ENCODE measurements at regions not wholly inside any gene's neighbourhood (a gene's known extent, or its start where the extent isn't known, plus 50 kb on each side); places are given as distances from the start of the nearest gene placed in this dataset.

DNA sequence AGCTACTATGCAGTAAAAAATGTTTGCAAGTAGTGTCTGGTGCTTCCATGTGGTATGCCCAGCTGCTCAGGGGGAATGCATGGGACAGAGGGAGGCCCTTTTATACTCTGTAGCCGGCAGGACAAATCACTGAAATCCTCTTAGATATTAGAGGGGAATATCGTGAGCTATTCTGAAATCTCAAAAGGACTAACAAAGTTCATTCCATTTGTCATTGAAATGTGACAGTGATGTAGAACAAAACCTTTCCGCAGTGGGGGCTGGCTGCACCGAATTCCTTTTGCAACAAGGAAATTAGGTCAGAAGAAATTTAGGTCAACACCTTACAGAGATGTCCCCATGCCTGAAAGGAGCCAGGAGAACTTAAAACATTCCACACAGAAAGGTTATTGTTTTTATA, 72.4 kb upstream of the MEF2C start:
- no peak overlapping the region for H3K4me3 ChIP-seq (ENCODE audit: low read depth, low read length)
- TF ChIP-seq, protein P1, sequence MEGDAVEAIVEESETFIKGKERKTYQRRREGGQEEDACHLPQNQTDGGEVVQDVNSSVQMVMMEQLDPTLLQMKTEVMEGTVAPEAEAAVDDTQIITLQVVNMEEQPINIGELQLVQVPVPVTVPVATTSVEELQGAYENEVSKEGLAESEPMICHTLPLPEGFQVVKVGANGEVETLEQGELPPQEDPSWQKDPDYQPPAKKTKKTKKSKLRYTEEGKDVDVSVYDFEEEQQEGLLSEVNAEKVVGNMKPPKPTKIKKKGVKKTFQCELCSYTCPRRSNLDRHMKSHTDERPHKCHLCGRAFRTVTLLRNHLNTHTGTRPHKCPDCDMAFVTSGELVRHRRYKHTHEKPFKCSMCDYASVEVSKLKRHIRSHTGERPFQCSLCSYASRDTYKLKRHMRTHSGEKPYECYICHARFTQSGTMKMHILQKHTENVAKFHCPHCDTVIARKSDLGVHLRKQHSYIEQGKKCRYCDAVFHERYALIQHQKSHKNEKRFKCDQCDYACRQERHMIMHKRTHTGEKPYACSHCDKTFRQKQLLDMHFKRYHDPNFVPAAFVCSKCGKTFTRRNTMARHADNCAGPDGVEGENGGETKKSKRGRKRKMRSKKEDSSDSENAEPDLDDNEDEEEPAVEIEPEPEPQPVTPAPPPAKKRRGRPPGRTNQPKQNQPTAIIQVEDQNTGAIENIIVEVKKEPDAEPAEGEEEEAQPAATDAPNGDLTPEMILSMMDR (IDR thresholded peaks at IDR 0.05; ENCODE audit: insufficient read depth, low read depth, low read length, missing control alignments), result no peak
- no peak for DNase-seq (ENCODE audit: low read depth)

DNA sequence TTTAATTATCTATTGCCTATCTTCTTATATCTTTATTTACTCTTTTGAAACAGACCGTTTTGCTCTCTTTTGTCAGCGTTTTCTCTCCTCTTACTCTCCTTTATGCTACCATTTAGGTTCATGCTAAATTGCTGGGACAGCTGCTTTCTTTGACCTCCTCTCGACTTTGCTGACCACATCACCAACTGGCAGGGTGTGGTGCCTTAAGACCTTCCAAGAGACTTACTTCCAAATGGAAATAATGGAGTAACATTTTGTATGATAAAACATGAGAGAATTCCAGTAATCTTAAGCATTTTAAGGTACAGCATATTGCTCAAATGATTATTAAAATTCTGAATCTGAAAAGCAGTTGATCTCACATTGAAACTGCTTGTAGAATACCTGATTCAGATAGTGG, 71.5 kb upstream of the MEF2C start:
- no peak overlapping the region for H3K4me3 ChIP-seq (ENCODE audit: low read depth, low read length)
- TF ChIP-seq, protein P1 (IDR thresholded peaks at IDR 0.05; ENCODE audit: insufficient read depth, low read depth, low read length, missing control alignments), result no peak
- no peak for DNase-seq (ENCODE audit: low read depth)

DNA sequence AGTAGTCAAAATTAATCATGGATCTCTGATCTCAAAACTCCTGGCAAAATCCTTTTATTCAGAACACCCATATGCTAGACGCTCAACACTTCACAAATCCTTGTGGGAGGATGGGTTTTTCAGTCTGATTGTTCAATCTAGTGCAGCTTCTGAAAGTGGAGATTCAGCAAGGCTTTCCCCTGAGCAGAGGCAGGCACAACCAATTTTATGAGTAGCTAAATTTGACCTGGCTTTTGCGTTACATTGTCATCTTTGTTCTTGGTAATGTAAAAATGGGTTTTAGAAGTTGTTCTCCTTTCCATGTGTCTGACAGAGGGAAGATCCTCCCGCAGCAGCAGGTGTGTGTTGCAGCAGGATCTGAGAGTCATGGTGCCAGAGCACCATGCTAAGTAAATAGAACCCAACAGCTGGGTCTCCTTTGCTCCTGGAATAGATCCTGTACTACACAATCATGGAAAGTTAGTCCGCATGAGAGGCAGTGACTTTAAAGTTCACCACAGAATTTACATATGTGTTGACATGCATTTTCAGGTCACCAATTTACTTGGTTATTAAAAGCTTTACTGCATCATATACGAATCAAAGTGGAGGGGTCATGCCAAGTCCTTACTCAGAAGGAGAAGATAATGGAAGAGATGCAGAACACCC, 70.1 kb upstream of the MEF2C start:
- H3K4me3 ChIP-seq (ENCODE audit: low read depth, low read length), result no peak overlapping the region
- DNase-seq (ENCODE audit: low read depth), result peak; percentile 22
- TF ChIP-seq, protein P1 (IDR thresholded peaks at IDR 0.05; ENCODE audit: insufficient read depth, low read depth, low read length, missing control alignments), result no peak

DNA sequence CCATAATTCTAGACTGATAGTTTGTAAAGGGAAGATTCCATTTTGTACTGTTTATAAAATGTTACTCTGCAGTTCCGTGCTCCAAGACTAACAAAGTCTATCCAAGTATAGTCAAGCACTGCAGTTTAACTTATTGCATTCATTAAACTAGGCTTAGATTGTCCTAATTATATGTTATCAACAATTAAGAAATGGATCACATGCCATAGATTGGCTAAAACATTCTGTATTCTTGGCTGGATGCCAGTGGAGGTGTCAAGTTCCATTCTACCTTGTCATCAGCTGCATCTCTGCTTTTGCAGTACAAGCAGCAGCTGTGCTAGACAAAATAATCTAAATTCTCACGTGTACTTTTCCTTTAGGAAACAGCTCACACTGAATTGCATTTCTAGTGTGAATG, 69.4 kb upstream of the MEF2C start:
- peak; percentile 21 for DNase-seq (ENCODE audit: low read depth)
- no peak overlapping the region for H3K4me3 ChIP-seq (ENCODE audit: low read depth, low read length)
- TF ChIP-seq, protein P1 (IDR thresholded peaks at IDR 0.05; ENCODE audit: insufficient read depth, low read depth, low read length, missing control alignments), result no peak

DNA sequence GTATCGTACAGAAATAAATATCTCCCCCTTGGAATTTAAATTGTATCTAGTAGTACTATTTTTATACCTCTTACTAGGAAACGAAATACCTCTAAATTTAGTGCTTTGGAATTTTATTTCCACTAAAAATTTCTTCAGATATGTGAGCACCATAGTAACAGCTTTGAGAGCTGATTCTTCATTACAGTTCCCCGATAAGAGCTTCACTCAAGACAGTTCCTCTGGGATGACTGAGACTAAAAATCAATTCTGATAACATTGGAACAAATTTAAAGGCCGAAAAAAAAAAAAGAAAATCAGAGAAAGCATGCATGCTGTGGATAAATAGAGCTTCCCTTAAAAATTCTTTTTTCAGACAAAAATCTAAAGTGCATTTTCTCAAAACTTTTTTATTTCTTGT, 68.5 kb upstream of the MEF2C start:
- TF ChIP-seq, protein P1 (IDR thresholded peaks at IDR 0.05; ENCODE audit: insufficient read depth, low read depth, low read length, missing control alignments), result no peak
- no peak for DNase-seq (ENCODE audit: low read depth)
- no peak overlapping the region for H3K4me3 ChIP-seq (ENCODE audit: low read depth, low read length)

DNA sequence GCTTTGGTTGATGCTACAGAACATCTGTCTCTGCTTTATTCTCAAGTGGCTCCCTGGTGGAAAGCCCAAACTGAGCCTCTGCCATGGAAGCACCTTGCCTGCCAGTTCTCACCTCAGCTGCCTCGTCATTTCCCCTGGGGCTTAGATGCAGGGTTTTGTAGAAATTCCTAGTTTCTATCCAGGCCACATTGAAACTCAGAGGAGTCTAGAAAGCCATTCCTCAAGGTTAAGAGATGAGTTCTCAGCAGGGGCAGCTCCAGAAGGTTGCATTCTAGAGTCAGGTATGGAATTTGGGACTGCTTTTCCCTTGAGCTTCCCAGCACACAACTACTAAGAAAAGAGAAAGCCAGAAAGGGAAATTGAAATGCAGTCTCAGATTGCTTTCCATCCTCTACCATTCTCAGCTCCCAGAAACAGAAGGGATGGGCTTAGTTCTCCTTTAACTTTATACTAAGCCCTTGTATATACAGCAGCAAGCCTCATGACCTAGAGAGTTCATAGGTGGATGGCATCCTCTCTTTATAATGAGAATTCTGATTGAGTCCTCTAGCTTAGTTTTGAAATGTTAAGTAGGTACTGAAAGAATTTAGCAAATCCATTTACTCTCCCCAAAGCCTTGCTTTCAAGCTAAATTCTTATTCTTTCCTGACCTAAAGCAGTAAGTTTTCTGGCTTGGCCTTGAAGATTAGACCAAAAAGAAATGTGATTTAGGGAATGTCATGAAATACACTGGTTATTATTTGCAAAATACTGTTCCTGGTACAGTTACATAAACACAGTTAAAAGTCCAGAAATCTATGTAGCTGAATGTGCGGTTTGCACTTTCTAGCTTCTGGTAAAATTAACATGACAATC, 66.0 kb upstream of the MEF2C start:
- H3K4me3 ChIP-seq (ENCODE audit: low read depth, low read length), result no peak overlapping the region
- TF ChIP-seq, protein P1 (IDR thresholded peaks at IDR 0.05; ENCODE audit: insufficient read depth, low read depth, low read length, missing control alignments), result no peak
- DNase-seq (ENCODE audit: low read depth), result peak; percentile 9

Measured in GM12865 (cell line).